Bronchial epithelial cell (primary cell): ENCODE measurements at regions not wholly inside any gene's neighbourhood (a gene's known extent, or its start where the extent isn't known, plus 50 kb on each side); places are given as distances from the start of the nearest gene placed in this dataset.

Experiments used
- DNase-seq: peaks from one replicate; pipeline ENCODE4 v3.0.0-alpha.2; 2010; ENCODE audit warnings: low read depth
- FAIRE-seq: peaks from 2 replicates; lab custom pipeline; 2011; peaks lifted over from hg19 to GRCh38; lab: Jason Lieb, UNC
- H3K27me3 ChIP-seq: 2 replicates; pipeline ENCODE4 v1.5.1; 2011; ENCODE audit warnings: low read length; ENCODE audit not compliant: control insufficient read depth, insufficient read depth
- H3K36me3 ChIP-seq: 2 replicates; pipeline ENCODE4 v1.5.1; 2011; ENCODE audit warnings: low read length; ENCODE audit not compliant: control insufficient read depth, insufficient read depth
- H3K4me3 ChIP-seq: 2 replicates; pipeline ENCODE4 v1.5.1; 2011; ENCODE audit warnings: mild to moderate bottlenecking, low read depth, low read length, control low read depth
- CTCF ChIP-seq: IDR thresholded peaks from 2 replicates; pipeline ENCODE4 v1.5.1; 2011; ENCODE audit warnings: mild to moderate bottlenecking, moderate library complexity, low read length, control low read depth, inconsistent platforms; ENCODE audit not compliant: insufficient read depth, severe bottlenecking

GRCh38 chr11:70811915-70812314 lies 413.6 kb downstream of the CTTN start:
- no peak for FAIRE-seq
- Histone ChIP-seq H3K36me3 (peaks cover 1% of the 10 kb centered on the region), H3K27me3 (no peaks in the 10 kb centered on the region), H3K4me3 (no peak overlapping the region)
- DNase-seq: no peak
- TF ChIP-seq CTCF: no peak

- H3K36me3 ChIP-seq: peaks cover 1% of the 10 kb centered on the region
- no peak for TF ChIP-seq CTCF
- DNase-seq (no peak), FAIRE-seq (peak; percentile 7)
- H3K4me3 ChIP-seq: no peak overlapping the region
- no peaks in the 10 kb centered on the region for H3K27me3 ChIP-seq
Observed at GRCh38 chr11:70812472-70812871, 414.1 kb downstream of the CTTN start.

GRCh38 chr11:70813651-70814050 lies 415.3 kb downstream of the CTTN start:
- no peak for DNase-seq
- no peak overlapping the region for H3K4me3 ChIP-seq
- peaks cover 1% of the 10 kb centered on the region for H3K36me3 ChIP-seq
- TF ChIP-seq CTCF: no peak
- no peaks in the 10 kb centered on the region for H3K27me3 ChIP-seq
- peak; percentile 18 for FAIRE-seq

- Histone ChIP-seq H3K4me3 (no peak overlapping the region), H3K27me3 (no peaks in the 10 kb centered on the region), H3K36me3 (peaks cover 1% of the 10 kb centered on the region)
- FAIRE-seq (no peak), DNase-seq (no peak)
- TF ChIP-seq CTCF: no peak
Observed at GRCh38 chr11:70815485-70815832, 417.1 kb downstream of the CTTN start.

GRCh38 chr11:70816156-70816678 lies 417.9 kb downstream of the CTTN start:
- no peak for TF ChIP-seq CTCF
- FAIRE-seq: no peak
- H3K27me3 ChIP-seq: no peaks in the 10 kb centered on the region
- H3K4me3 ChIP-seq: no peak overlapping the region
- no peak for DNase-seq
- peaks cover 1% of the 10 kb centered on the region for H3K36me3 ChIP-seq

- TF ChIP-seq CTCF: no peak
- no peak for DNase-seq
- FAIRE-seq: no peak
- Histone ChIP-seq H3K27me3 (no peaks in the 10 kb centered on the region), H3K36me3 (no peaks in the 10 kb centered on the region), H3K4me3 (no peak overlapping the region)
Observed at GRCh38 chr11:70818351-70818750, 420.0 kb downstream of the CTTN start.
